GM21528 (cell line): ENCODE measurements at regions not wholly inside any gene's neighbourhood (a gene's known extent, or its start where the extent isn't known, plus 50 kb on each side); places are given as distances from the start of the nearest gene placed in this dataset.

ENCODE experiments used
- ATAC-seq: cut with Tn5 transposase; IDR thresholded peaks from one replicate; pipeline ENCODE4 v1.9.1; 2021; ENCODE audit warnings: mild to moderate bottlenecking, moderate library complexity; ENCODE audit not compliant: unreplicated experiment, low FRiP score

GRCh38 chr1:221099747-221100595 is 220.7 kb downstream of the HLX start:
- no peak for ATAC-seq

GRCh38 chr1:221100611-221101010 is 221.4 kb downstream of the HLX start:
- no peak for ATAC-seq

GRCh38 chr1:221101807-221102605 is 222.8 kb downstream of the HLX start:
- ATAC-seq, result no peak

GRCh38 chr1:221104596-221104995 is 225.4 kb downstream of the HLX start:
- ATAC-seq, result no peak

GRCh38 chr1:221105578-221105977 is 226.3 kb downstream of the HLX start:
- no peak for ATAC-seq

GRCh38 chr1:221106616-221107015 is 227.4 kb downstream of the HLX start:
- no peak for ATAC-seq

- no peak for ATAC-seq
These were observed 230.7 kb downstream of the HLX start for GRCh38 chr1:221109930-221110329.

- ATAC-seq, result no peak
These were observed 237.9 kb downstream of the HLX start for GRCh38 chr1:221117133-221117532.

GRCh38 chr1:221117548-221117951 is 238.3 kb downstream of the HLX start:
- ATAC-seq, result no peak

GRCh38 chr1:221118176-221118937 is 239.1 kb downstream of the HLX start:
- ATAC-seq, result no peak

- no peak for ATAC-seq
These were observed 239.7 kb downstream of the HLX start for GRCh38 chr1:221118938-221119320.

- no peak for ATAC-seq
These were observed 243.3 kb downstream of the HLX start for GRCh38 chr1:221122501-221122900.

- no peak for ATAC-seq
These were observed 246.7 kb downstream of the HLX start for GRCh38 chr1:221125976-221126375.

- no peak for ATAC-seq
These were observed 258.4 kb downstream of the HLX start for GRCh38 chr1:221137666-221138065.

- ATAC-seq, result no peak
These were observed 259.3 kb downstream of the HLX start for GRCh38 chr1:221138516-221138915.

- no peak for ATAC-seq
These were observed 260.7 kb downstream of the HLX start for GRCh38 chr1:221139991-221140390.

GRCh38 chr1:221141096-221141495 is 261.9 kb downstream of the HLX start:
- no peak for ATAC-seq

GRCh38 chr1:221141606-221142285 is 262.5 kb downstream of the HLX start:
- no peak for ATAC-seq

GRCh38 chr1:221148660-221149059 is 269.4 kb downstream of the HLX start:
- no peak for ATAC-seq

GRCh38 chr1:221149111-221149510 is 269.9 kb downstream of the HLX start:
- no peak for ATAC-seq
